C4-2B (cell line): ENCODE measurements at regions not wholly inside any gene's neighbourhood (a gene's known extent, or its start where the extent isn't known, plus 50 kb on each side); places are given as distances from the start of the nearest gene placed in this dataset.

ENCODE experiments used
- ZFX ChIP-seq: fragments of 450-650 bp; IDR thresholded peaks from 2 replicates; pipeline ENCODE4 v1.6.1; 2017
- TF ChIP-seq, protein P1 (sequence below): fragments of 450-650 bp; conservative IDR thresholded peaks from 2 replicates; pipeline ENCODE4 v1.5.1; 2017; ENCODE audit warnings: mild to moderate bottlenecking

DNA sequence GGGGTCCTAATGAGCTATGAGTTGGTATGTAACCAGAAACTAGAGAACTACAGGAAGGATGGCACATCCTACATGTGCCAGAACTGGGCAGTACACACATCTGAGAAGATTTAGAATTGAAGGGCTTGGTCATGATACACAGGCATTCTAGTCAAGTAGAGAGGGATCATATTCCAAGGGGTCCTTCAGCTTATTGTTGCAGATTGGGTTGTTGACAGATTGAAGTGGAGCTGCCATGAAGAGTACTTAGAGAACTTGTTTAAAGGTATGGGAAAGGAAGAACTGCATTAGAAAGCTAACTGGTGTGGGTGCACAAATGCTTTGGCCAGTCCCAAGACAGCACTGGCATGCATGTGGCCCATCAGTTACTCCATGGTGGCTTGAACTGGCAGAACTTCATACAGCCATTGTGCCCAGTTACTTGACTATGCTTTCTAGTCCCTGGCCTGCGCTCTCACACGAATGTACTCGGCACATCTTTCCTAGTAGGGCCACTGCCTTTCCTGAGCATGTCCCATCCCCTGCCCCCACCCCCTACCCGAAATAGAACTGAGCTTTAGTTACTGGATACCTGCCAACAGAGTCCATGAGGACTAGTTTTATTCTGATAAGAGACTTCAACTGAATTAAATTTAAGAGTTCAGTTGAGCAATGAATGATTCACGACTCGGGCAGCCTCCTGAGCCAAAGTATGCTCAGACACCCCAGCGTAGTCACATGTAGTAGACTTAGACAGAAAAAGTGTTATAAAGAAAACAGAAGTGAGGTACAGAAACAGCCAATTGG is 64.0 kb downstream of the CCNG2 start:
- TF ChIP-seq, protein P1, sequence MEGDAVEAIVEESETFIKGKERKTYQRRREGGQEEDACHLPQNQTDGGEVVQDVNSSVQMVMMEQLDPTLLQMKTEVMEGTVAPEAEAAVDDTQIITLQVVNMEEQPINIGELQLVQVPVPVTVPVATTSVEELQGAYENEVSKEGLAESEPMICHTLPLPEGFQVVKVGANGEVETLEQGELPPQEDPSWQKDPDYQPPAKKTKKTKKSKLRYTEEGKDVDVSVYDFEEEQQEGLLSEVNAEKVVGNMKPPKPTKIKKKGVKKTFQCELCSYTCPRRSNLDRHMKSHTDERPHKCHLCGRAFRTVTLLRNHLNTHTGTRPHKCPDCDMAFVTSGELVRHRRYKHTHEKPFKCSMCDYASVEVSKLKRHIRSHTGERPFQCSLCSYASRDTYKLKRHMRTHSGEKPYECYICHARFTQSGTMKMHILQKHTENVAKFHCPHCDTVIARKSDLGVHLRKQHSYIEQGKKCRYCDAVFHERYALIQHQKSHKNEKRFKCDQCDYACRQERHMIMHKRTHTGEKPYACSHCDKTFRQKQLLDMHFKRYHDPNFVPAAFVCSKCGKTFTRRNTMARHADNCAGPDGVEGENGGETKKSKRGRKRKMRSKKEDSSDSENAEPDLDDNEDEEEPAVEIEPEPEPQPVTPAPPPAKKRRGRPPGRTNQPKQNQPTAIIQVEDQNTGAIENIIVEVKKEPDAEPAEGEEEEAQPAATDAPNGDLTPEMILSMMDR: no peak
- no peak for TF ChIP-seq ZFX
